GM23338 (cell line): ENCODE measurements at regions not wholly inside any gene's neighbourhood (a gene's known extent, or its start where the extent isn't known, plus 50 kb on each side); places are given as distances from the start of the nearest gene placed in this dataset.

Source experiments
- ATAC-seq: fragments of 200-7000 bp; cut with Tn5 transposase; 3 replicates; pipeline ENCODE4 v1.9.1; 2020
- DNase-seq: peaks from one replicate; pipeline ENCODE4 v3.0.0-alpha.2; 2015; ENCODE audit warnings: low spot score
- H2AFZ ChIP-seq: fragments of 200-600 bp; sonication (generic); 2 replicates; pipeline ENCODE4 v1.8.0; 2016; ENCODE audit warnings: antibody characterized with exemption, mild to moderate bottlenecking, moderate library complexity
- H3F3A ChIP-seq: fragments of 200-600 bp; sonication (generic); replicated peaks from 2 replicates; pipeline ENCODE4 v1.8.0; 2017; ENCODE audit warnings: antibody characterized with exemption, mixed run types, low read depth
- H3K27ac ChIP-seq: fragments of 200-600 bp; sonication (generic); 2 replicates; pipeline ENCODE4 v1.6.1; 2016; ENCODE audit warnings: low read depth
- H3K27me3 ChIP-seq: fragments of 200-600 bp; sonication (generic); 2 replicates; pipeline ENCODE4 v1.8.0; 2016; ENCODE audit warnings: mild to moderate bottlenecking, mixed run types, moderate library complexity; ENCODE audit not compliant: insufficient read depth
- H3K36me3 ChIP-seq: fragments of 200-600 bp; sonication (generic); 2 replicates; pipeline ENCODE4 v1.8.0; 2016; ENCODE audit warnings: mild to moderate bottlenecking; ENCODE audit not compliant: insufficient read depth
- H3K4me1 ChIP-seq: fragments of 200-600 bp; sonication (generic); 2 replicates; pipeline ENCODE4 v1.8.0; 2016; ENCODE audit warnings: mild to moderate bottlenecking, moderate library complexity; ENCODE audit not compliant: insufficient read depth
- H3K4me2 ChIP-seq: fragments of 200-600 bp; sonication (generic); 2 replicates; pipeline ENCODE4 v1.7.1; 2017; ENCODE audit warnings: mixed run types
- H3K4me3 ChIP-seq: fragments of 200-600 bp; sonication (generic); 2 replicates; pipeline ENCODE4 v1.6.1; 2016; ENCODE audit warnings: mixed run types
- H3K79me2 ChIP-seq: fragments of 200-600 bp; sonication (generic); replicated peaks from 2 replicates; pipeline ENCODE4 v1.8.0; 2017; ENCODE audit warnings: mild to moderate bottlenecking; ENCODE audit not compliant: insufficient read depth
- H3K9me2 ChIP-seq: fragments of 200-600 bp; sonication (generic); 2 replicates; pipeline ENCODE4 v1.8.0; 2017; ENCODE audit not compliant: insufficient read depth
- H4K20me1 ChIP-seq: fragments of 200-600 bp; sonication (generic); replicated peaks from 2 replicates; pipeline ENCODE4 v1.8.0; 2017; ENCODE audit warnings: mild to moderate bottlenecking; ENCODE audit not compliant: insufficient read depth
- H3K27ac Mint-ChIP-seq: 2 replicates; pipeline ENCODE4 v1.8.0; 2020; ENCODE audit warnings: inconsistent platforms, mild to moderate bottlenecking, moderate library complexity, mixed read lengths
- H3K27me3 Mint-ChIP-seq: 3 replicates; pipeline ENCODE4 v1.8.0; 2022; ENCODE audit warnings: low read depth, mild to moderate bottlenecking, moderate library complexity, mixed read lengths, inconsistent platforms; ENCODE audit not compliant: insufficient read depth, poor library complexity
- H3K36me3 Mint-ChIP-seq: 3 replicates; pipeline ENCODE4 v1.8.0; 2021; ENCODE audit warnings: low read depth, mild to moderate bottlenecking, inconsistent platforms, moderate library complexity, mixed read lengths
- H3K4me1 Mint-ChIP-seq: 3 replicates; pipeline ENCODE4 v1.8.0; 2020; ENCODE audit warnings: mild to moderate bottlenecking, inconsistent platforms, mixed read lengths
- H3K4me3 Mint-ChIP-seq: 3 replicates; pipeline ENCODE4 v1.8.0; 2021; ENCODE audit warnings: moderate library complexity, mild to moderate bottlenecking, inconsistent platforms, mixed read lengths
- H3K9me3 Mint-ChIP-seq: 3 replicates; pipeline ENCODE4 v1.8.0; 2020; ENCODE audit warnings: moderate library complexity, mild to moderate bottlenecking, inconsistent platforms, mixed read lengths
- CREB1 ChIP-seq: fragments of 250-450 bp; sonication (Bioruptor Pico); IDR thresholded peaks from 2 replicates; pipeline ENCODE4 v1.5.0; 2020; ENCODE audit warnings: low read depth, mild to moderate bottlenecking, moderate library complexity
- EZH2 ChIP-seq: fragments of 200-600 bp; sonication (generic); IDR thresholded peaks from one replicate; pipeline ENCODE4 v1.8.0; 2017; ENCODE audit warnings: antibody characterized with exemption, mild to moderate bottlenecking, low read depth; ENCODE audit not compliant: unreplicated experiment
- JUNB ChIP-seq: IDR thresholded peaks from one replicate; pipeline ENCODE4 v1.6.1; 2016; ENCODE audit warnings: antibody characterized with exemption; ENCODE audit not compliant: unreplicated experiment
- NANOG ChIP-seq: IDR thresholded peaks from 2 replicates; pipeline ENCODE4 v1.6.1; 2016; ENCODE audit warnings: antibody characterized with exemption, borderline replicate concordance
- ZNF114 ChIP-seq: fragments of 250-450 bp; sonication (Bioruptor Pico); IDR thresholded peaks from 2 replicates; pipeline ENCODE4 v1.5.0; 2020; ENCODE audit warnings: mild to moderate bottlenecking, moderate library complexity
- ZNF331 ChIP-seq: fragments of 250-450 bp; sonication (Bioruptor Pico); IDR thresholded peaks from 2 replicates; pipeline ENCODE4 v1.5.0; 2020; ENCODE audit warnings: low read depth, mild to moderate bottlenecking, moderate library complexity
- TF ChIP-seq, protein P1 (sequence below), 2 experiments: fragments of 200-600 bp in 1 of 2; sonication (generic) in 1 of 2; conservative IDR thresholded peaks; 2 replicates each; pipeline versions ENCODE4 v1.5.1 to v1.6.1; 2016 to 2017; ENCODE audit warnings: antibody characterized with exemption in 2 of 2, low read depth in 2 of 2, mild to moderate bottlenecking in 2 of 2, moderate library complexity in 1 of 2
- TF ChIP-seq, protein P2 (sequence below): fragments of 250-450 bp; sonication (Bioruptor Pico); IDR thresholded peaks from 2 replicates; pipeline ENCODE4 v1.5.0; 2020; ENCODE audit warnings: mild to moderate bottlenecking, moderate library complexity
- TF ChIP-seq, protein P3 (sequence below): IDR thresholded peaks from one replicate; pipeline ENCODE4 v1.6.1; 2018; ENCODE audit warnings: antibody characterized with exemption; ENCODE audit not compliant: unreplicated experiment
- TF ChIP-seq, protein P4 (sequence below): IDR thresholded peaks from 2 replicates; pipeline ENCODE4 v1.6.1; 2016; ENCODE audit warnings: antibody characterized with exemption

DNA sequence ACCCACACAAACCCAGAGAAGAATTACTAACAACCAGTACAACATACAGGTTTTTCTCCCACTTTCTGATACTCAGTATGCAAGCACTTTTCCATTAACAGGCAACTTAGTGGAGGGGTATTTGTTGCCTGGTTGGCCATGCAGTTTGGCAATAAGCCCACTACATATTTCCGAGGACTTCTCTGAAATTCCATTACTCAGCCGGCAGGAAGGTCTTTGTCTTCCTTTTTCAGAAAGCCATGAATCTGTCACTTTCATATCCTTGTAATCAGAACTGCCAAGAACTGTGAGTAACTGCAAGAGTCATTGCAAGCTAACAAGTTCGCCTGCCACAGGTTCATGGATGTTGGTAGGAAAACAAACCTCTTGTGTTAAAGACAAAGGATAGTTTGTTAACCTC, 422.3 kb upstream of the ROBO1 start:
- ATAC-seq, result peak; percentile 56; the same call in 2 of the 3 replicates
- no peaks in the 10 kb centered on the region; the same call in 1 of the 2 replicates for H3K4me1 ChIP-seq
- H3K27me3 ChIP-seq, result no peaks in the 10 kb centered on the region
- no peak overlapping the region for H3K4me3 ChIP-seq
- peak overlapping the region; percentile 17 for H3K27ac Mint-ChIP-seq
- H3K27me3 Mint-ChIP-seq, result no peaks in the 10 kb centered on the region
- no peaks in the 10 kb centered on the region for H3F3A ChIP-seq
- no peaks in the 10 kb centered on the region for H3K9me3 Mint-ChIP-seq
- DNase-seq, result peak; percentile 24
- no peak overlapping the region for H3K4me3 Mint-ChIP-seq
- H2AFZ ChIP-seq, result no peak overlapping the region
- H3K36me3 Mint-ChIP-seq, result no peaks in the 10 kb centered on the region
- no peaks in the 10 kb centered on the region for H3K36me3 ChIP-seq
- TF ChIP-seq, protein P1, sequence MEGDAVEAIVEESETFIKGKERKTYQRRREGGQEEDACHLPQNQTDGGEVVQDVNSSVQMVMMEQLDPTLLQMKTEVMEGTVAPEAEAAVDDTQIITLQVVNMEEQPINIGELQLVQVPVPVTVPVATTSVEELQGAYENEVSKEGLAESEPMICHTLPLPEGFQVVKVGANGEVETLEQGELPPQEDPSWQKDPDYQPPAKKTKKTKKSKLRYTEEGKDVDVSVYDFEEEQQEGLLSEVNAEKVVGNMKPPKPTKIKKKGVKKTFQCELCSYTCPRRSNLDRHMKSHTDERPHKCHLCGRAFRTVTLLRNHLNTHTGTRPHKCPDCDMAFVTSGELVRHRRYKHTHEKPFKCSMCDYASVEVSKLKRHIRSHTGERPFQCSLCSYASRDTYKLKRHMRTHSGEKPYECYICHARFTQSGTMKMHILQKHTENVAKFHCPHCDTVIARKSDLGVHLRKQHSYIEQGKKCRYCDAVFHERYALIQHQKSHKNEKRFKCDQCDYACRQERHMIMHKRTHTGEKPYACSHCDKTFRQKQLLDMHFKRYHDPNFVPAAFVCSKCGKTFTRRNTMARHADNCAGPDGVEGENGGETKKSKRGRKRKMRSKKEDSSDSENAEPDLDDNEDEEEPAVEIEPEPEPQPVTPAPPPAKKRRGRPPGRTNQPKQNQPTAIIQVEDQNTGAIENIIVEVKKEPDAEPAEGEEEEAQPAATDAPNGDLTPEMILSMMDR (conservative IDR thresholded peaks at IDR 0.05; ENCODE audit: low read depth in 2 of 2), result no peak
- TF ChIP-seq NANOG (no peak), JUNB (no peak)
- no peak overlapping the region for H3K4me2 ChIP-seq
- H3K9me2 ChIP-seq, result no peaks in the 10 kb centered on the region
- no peaks in the 10 kb centered on the region for H3K79me2 ChIP-seq
- H3K4me1 Mint-ChIP-seq, result peaks cover 7% of the 10 kb centered on the region
- no peaks in the 10 kb centered on the region for H4K20me1 ChIP-seq
- no peak overlapping the region for H3K27ac ChIP-seq

DNA sequence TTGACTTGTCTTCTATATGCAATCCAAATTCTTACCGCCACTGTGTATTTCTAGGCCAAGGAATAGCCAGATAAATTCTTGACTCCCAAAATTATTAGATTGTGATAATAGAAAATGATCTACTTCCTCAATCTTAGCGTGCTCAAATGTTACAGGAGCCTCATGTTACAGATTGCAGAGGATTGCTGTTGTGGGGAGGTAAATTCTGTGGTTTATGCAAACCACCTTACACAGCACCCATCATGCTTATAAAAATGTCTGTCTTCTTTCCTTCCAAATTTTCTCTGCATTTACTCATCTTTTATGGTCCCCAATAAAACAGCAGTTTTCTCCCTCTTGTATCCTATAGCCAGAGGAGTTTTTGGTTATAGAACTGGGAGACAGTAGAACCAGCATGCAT, 420.2 kb upstream of the ROBO1 start:
- H3K27ac Mint-ChIP-seq, result no peak overlapping the region
- Histone ChIP-seq H3K79me2 (no peaks in the 10 kb centered on the region), H4K20me1 (no peaks in the 10 kb centered on the region), H3K27me3 (no peaks in the 10 kb centered on the region), H3F3A (no peaks in the 10 kb centered on the region), H3K27ac (no peak overlapping the region), H2AFZ (0 out of 2 replicates have a peak overlapping the region, but pooled peaks have one; percentile 8), H3K9me2 (no peaks in the 10 kb centered on the region), H3K36me3 (no peaks in the 10 kb centered on the region), H3K4me3 (no peak overlapping the region), H3K4me1 (no peaks in the 10 kb centered on the region; the same call in 1 of the 2 replicates), H3K4me2 (no peak overlapping the region)
- H3K4me1 Mint-ChIP-seq, result peaks cover 7% of the 10 kb centered on the region
- DNase-seq, result no peak
- no peaks in the 10 kb centered on the region for H3K9me3 Mint-ChIP-seq
- H3K4me3 Mint-ChIP-seq, result no peak overlapping the region
- ATAC-seq, result no peak
- no peaks in the 10 kb centered on the region for H3K36me3 Mint-ChIP-seq
- H3K27me3 Mint-ChIP-seq, result no peaks in the 10 kb centered on the region
- TF ChIP-seq, protein P2, sequence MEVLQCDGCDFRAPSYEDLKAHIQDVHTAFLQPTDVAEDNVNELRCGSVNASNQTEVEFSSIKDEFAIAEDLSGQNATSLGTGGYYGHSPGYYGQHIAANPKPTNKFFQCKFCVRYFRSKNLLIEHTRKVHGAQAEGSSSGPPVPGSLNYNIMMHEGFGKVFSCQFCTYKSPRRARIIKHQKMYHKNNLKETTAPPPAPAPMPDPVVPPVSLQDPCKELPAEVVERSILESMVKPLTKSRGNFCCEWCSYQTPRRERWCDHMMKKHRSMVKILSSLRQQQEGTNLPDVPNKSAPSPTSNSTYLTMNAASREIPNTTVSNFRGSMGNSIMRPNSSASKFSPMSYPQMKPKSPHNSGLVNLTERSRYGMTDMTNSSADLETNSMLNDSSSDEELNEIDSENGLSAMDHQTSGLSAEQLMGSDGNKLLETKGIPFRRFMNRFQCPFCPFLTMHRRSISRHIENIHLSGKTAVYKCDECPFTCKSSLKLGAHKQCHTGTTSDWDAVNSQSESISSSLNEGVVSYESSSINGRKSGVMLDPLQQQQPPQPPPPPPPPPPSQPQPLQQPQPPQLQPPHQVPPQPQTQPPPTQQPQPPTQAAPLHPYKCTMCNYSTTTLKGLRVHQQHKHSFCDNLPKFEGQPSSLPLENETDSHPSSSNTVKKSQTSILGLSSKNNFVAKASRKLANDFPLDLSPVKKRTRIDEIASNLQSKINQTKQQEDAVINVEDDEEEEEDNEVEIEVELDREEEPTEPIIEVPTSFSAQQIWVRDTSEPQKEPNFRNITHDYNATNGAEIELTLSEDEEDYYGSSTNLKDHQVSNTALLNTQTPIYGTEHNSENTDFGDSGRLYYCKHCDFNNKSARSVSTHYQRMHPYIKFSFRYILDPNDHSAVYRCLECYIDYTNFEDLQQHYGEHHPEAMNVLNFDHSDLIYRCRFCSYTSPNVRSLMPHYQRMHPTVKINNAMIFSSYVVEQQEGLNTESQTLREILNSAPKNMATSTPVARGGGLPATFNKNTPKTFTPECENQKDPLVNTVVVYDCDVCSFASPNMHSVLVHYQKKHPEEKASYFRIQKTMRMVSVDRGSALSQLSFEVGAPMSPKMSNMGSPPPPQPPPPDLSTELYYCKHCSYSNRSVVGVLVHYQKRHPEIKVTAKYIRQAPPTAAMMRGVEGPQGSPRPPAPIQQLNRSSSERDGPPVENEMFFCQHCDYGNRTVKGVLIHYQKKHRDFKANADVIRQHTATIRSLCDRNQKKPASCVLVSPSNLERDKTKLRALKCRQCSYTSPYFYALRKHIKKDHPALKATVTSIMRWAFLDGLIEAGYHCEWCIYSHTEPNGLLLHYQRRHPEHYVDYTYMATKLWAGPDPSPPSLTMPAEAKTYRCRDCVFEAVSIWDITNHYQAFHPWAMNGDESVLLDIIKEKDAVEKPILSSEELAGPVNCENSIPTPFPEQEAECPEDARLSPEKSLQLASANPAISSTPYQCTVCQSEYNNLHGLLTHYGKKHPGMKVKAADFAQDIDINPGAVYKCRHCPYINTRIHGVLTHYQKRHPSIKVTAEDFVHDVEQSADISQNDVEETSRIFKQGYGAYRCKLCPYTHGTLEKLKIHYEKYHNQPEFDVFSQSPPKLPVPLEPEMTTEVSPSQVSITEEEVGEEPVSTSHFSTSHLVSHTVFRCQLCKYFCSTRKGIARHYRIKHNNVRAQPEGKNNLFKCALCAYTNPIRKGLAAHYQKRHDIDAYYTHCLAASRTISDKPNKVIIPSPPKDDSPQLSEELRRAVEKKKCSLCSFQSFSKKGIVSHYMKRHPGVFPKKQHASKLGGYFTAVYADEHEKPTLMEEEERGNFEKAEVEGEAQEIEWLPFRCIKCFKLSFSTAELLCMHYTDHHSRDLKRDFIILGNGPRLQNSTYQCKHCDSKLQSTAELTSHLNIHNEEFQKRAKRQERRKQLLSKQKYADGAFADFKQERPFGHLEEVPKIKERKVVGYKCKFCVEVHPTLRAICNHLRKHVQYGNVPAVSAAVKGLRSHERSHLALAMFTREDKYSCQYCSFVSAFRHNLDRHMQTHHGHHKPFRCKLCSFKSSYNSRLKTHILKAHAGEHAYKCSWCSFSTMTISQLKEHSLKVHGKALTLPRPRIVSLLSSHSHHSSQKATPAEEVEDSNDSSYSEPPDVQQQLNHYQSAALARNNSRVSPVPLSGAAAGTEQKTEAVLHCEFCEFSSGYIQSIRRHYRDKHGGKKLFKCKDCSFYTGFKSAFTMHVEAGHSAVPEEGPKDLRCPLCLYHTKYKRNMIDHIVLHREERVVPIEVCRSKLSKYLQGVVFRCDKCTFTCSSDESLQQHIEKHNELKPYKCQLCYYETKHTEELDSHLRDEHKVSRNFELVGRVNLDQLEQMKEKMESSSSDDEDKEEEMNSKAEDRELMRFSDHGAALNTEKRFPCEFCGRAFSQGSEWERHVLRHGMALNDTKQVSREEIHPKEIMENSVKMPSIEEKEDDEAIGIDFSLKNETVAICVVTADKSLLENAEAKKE, result no peak
- TF ChIP-seq, protein P3, sequence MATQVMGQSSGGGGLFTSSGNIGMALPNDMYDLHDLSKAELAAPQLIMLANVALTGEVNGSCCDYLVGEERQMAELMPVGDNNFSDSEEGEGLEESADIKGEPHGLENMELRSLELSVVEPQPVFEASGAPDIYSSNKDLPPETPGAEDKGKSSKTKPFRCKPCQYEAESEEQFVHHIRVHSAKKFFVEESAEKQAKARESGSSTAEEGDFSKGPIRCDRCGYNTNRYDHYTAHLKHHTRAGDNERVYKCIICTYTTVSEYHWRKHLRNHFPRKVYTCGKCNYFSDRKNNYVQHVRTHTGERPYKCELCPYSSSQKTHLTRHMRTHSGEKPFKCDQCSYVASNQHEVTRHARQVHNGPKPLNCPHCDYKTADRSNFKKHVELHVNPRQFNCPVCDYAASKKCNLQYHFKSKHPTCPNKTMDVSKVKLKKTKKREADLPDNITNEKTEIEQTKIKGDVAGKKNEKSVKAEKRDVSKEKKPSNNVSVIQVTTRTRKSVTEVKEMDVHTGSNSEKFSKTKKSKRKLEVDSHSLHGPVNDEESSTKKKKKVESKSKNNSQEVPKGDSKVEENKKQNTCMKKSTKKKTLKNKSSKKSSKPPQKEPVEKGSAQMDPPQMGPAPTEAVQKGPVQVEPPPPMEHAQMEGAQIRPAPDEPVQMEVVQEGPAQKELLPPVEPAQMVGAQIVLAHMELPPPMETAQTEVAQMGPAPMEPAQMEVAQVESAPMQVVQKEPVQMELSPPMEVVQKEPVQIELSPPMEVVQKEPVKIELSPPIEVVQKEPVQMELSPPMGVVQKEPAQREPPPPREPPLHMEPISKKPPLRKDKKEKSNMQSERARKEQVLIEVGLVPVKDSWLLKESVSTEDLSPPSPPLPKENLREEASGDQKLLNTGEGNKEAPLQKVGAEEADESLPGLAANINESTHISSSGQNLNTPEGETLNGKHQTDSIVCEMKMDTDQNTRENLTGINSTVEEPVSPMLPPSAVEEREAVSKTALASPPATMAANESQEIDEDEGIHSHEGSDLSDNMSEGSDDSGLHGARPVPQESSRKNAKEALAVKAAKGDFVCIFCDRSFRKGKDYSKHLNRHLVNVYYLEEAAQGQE, result no peak
- TF ChIP-seq, protein P4, sequence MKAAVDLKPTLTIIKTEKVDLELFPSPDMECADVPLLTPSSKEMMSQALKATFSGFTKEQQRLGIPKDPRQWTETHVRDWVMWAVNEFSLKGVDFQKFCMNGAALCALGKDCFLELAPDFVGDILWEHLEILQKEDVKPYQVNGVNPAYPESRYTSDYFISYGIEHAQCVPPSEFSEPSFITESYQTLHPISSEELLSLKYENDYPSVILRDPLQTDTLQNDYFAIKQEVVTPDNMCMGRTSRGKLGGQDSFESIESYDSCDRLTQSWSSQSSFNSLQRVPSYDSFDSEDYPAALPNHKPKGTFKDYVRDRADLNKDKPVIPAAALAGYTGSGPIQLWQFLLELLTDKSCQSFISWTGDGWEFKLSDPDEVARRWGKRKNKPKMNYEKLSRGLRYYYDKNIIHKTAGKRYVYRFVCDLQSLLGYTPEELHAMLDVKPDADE, result no peak
- TF ChIP-seq CREB1 (CRISPR knock-in tag) (no peak), ZNF114 (no peak), ZNF331 (CRISPR knock-in tag) (no peak), EZH2 (no peak)
